ENCODE measurements at regions not wholly inside any gene's neighbourhood (a gene's known extent, or its start where the extent isn't known, plus 50 kb on each side); places are given as distances from the start of the nearest gene placed in this dataset.

GRCh38 chr5:20572614-20573013, 584.6 kb upstream of the CDH18 start:
- DNase-seq (ENCODE audit: low spot score), result peak; percentile 72

GRCh38 chr5:20570486-20570885, 582.5 kb upstream of the CDH18 start:
- no peak for DNase-seq (ENCODE audit: low spot score)

- no peak for DNase-seq (ENCODE audit: low spot score)
These were observed 574.5 kb upstream of the CDH18 start for GRCh38 chr5:20562544-20562943.

GRCh38 chr5:20559845-20560244, 571.8 kb upstream of the CDH18 start:
- DNase-seq (ENCODE audit: low spot score), result no peak

GRCh38 chr5:20556115-20556763, 568.2 kb upstream of the CDH18 start:
- DNase-seq (ENCODE audit: low spot score), result peak; percentile 31

- no peak for DNase-seq (ENCODE audit: low spot score)
These were observed 567.0 kb upstream of the CDH18 start for GRCh38 chr5:20555034-20555433.

GRCh38 chr5:20554001-20554400, 566.0 kb upstream of the CDH18 start:
- DNase-seq (ENCODE audit: low spot score), result no peak

GRCh38 chr5:20537911-20538703, 550.1 kb upstream of the CDH18 start:
- no peak for DNase-seq (ENCODE audit: low spot score)

- DNase-seq (ENCODE audit: low spot score), result no peak
These were observed 548.8 kb upstream of the CDH18 start for GRCh38 chr5:20536813-20537212.

GRCh38 chr5:20536341-20536740, 548.3 kb upstream of the CDH18 start:
- DNase-seq (ENCODE audit: low spot score), result no peak

GRCh38 chr5:20528471-20528870, 540.5 kb upstream of the CDH18 start:
- DNase-seq (ENCODE audit: low spot score), result no peak

GRCh38 chr5:20524991-20525529, 537.1 kb upstream of the CDH18 start:
- peak; percentile 87 for DNase-seq (ENCODE audit: low spot score)

- DNase-seq (ENCODE audit: low spot score), result peak; percentile 58
These were observed 535.0 kb upstream of the CDH18 start for GRCh38 chr5:20522905-20523482.

- DNase-seq (ENCODE audit: low spot score), result no peak
These were observed 527.6 kb upstream of the CDH18 start for GRCh38 chr5:20515606-20516005.

- DNase-seq (ENCODE audit: low spot score), result peak; percentile 21
These were observed 526.1 kb upstream of the CDH18 start for GRCh38 chr5:20514145-20514544.

- DNase-seq (ENCODE audit: low spot score), result no peak
These were observed 512.5 kb upstream of the CDH18 start for GRCh38 chr5:20500546-20500945.

- no peak for DNase-seq (ENCODE audit: low spot score)
These were observed 510.9 kb upstream of the CDH18 start for GRCh38 chr5:20498926-20499325.

- no peak for DNase-seq (ENCODE audit: low spot score)
These were observed 510.1 kb upstream of the CDH18 start for GRCh38 chr5:20498102-20498501.

GRCh38 chr5:20497356-20497755, 509.4 kb upstream of the CDH18 start:
- no peak for DNase-seq (ENCODE audit: low spot score)

GRCh38 chr5:20494706-20495105, 506.7 kb upstream of the CDH18 start:
- no peak for DNase-seq (ENCODE audit: low spot score)

- DNase-seq (ENCODE audit: low spot score), result peak; percentile 17
These were observed 498.8 kb upstream of the CDH18 start for GRCh38 chr5:20486826-20487225.

- DNase-seq (ENCODE audit: low spot score), result no peak
These were observed 488.0 kb upstream of the CDH18 start for GRCh38 chr5:20476016-20476415.

- no peak for DNase-seq (ENCODE audit: low spot score)
These were observed 483.0 kb upstream of the CDH18 start for GRCh38 chr5:20470997-20471396.
